Lower leg skin (tissue), 3 donors: ENCODE measurements at regions not wholly inside any gene's neighbourhood (a gene's known extent, or its start where the extent isn't known, plus 50 kb on each side); places are given as distances from the start of the nearest gene placed in this dataset.

Experiments used
- CTCF ChIP-seq, 3 donors: fragments of 450-650 bp; IDR thresholded peaks; one replicate each; pipeline ENCODE4 v1.5.1; 2016; ENCODE audit warnings: antibody characterized with exemption in 3 of 3, mild to moderate bottlenecking in 3 of 3, moderate library complexity in 2 of 3
- POLR2A ChIP-seq, 2 donors: fragments of 450-650 bp; IDR thresholded peaks; one replicate each; pipeline ENCODE4 v1.6.1; 2016 to 2017; ENCODE audit warnings: antibody characterized with exemption in 2 of 2, mild to moderate bottlenecking in 1 of 2, moderate library complexity in 1 of 2

DNA sequence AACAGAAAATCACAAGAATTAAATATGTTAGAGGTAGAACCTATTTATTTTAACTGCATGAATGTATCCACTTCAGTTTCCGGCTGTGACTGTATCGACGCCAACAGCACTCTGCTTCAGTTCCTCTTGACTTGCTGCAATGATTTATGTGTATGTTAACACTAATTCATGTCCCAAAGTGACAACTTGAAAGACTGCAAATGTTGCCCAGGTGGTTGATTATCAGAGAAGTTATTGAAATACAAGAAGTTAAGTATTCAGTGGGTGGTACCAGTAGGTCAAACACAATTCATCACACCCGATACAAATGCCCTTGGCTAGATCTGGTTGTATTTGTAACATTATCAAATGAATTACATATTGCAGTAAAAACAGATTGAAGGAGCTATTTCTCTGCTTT is 622.7 kb upstream of the CDH18 start:
- no peak for TF ChIP-seq CTCF (IDR thresholded peaks at IDR 0.05)
- no peak for TF ChIP-seq POLR2A (IDR thresholded peaks at IDR 0.05)
